Kidney epithelial cell (primary cell): ENCODE measurements at regions not wholly inside any gene's neighbourhood (a gene's known extent, or its start where the extent isn't known, plus 50 kb on each side); places are given as distances from the start of the nearest gene placed in this dataset.

Experiments
- DNase-seq: peaks from one replicate; pipeline ENCODE4 v3.0.0-alpha.2; 2010; ENCODE audit warnings: low read depth
- H3K27me3 ChIP-seq: 2 replicates; pipeline ENCODE4 v1.6.0; 2011; ENCODE audit warnings: low read length; ENCODE audit not compliant: control insufficient read depth, insufficient read depth
- H3K36me3 ChIP-seq: 2 replicates; pipeline ENCODE4 v1.5.1; 2011; ENCODE audit warnings: low read length; ENCODE audit not compliant: control insufficient read depth, insufficient read depth
- H3K4me3 ChIP-seq: 2 replicates; pipeline ENCODE4 v1.5.1; 2011; ENCODE audit warnings: low read depth, mild to moderate bottlenecking, control low read depth, low read length
- CTCF ChIP-seq: IDR thresholded peaks from 2 replicates; pipeline ENCODE4 v1.5.1; 2011; ENCODE audit warnings: mild to moderate bottlenecking, moderate library complexity, low read length, control low read depth, inconsistent platforms; ENCODE audit not compliant: insufficient read depth, poor library complexity, severe bottlenecking

GRCh38 chr12:107336695-107337094 lies 243.3 kb upstream of the CRY1 start:
- DNase-seq: no peak
- H3K4me3 ChIP-seq: no peak overlapping the region
- H3K27me3 ChIP-seq: no peaks in the 10 kb centered on the region
- no peaks in the 10 kb centered on the region for H3K36me3 ChIP-seq
- no peak for TF ChIP-seq CTCF

- DNase-seq: no peak
- Histone ChIP-seq H3K27me3 (no peaks in the 10 kb centered on the region), H3K4me3 (no peak overlapping the region), H3K36me3 (no peaks in the 10 kb centered on the region)
- no peak for TF ChIP-seq CTCF
Observed at GRCh38 chr12:107337346-107338095, 244.2 kb upstream of the CRY1 start.

GRCh38 chr12:107339487-107339886 lies 246.1 kb upstream of the CRY1 start:
- Histone ChIP-seq H3K4me3 (no peak overlapping the region), H3K27me3 (no peaks in the 10 kb centered on the region), H3K36me3 (no peaks in the 10 kb centered on the region)
- DNase-seq: no peak
- TF ChIP-seq CTCF: no peak

- no peak for TF ChIP-seq CTCF
- H3K36me3 ChIP-seq: no peaks in the 10 kb centered on the region
- DNase-seq: no peak
- no peaks in the 10 kb centered on the region for H3K27me3 ChIP-seq
- H3K4me3 ChIP-seq: no peak overlapping the region
Observed at GRCh38 chr12:107339932-107340331, 246.6 kb upstream of the CRY1 start.

GRCh38 chr12:107340898-107341297 lies 247.5 kb upstream of the CRY1 start:
- H3K36me3 ChIP-seq: no peaks in the 10 kb centered on the region
- no peak for TF ChIP-seq CTCF
- DNase-seq: no peak

GRCh38 chr12:107344035-107344808 lies 250.9 kb upstream of the CRY1 start:
- DNase-seq: peak; percentile 98
- Histone ChIP-seq H3K27me3 (no peaks in the 10 kb centered on the region), H3K4me3 (no peak overlapping the region), H3K36me3 (no peaks in the 10 kb centered on the region)
- no peak for TF ChIP-seq CTCF

More at GRCh38 chr12:107340898-107341297, 247.5 kb upstream of the CRY1 start:
- H3K27me3 ChIP-seq: no peaks in the 10 kb centered on the region
- no peak overlapping the region for H3K4me3 ChIP-seq
